Posterior cingulate gyrus (tissue), 11 donors: ENCODE measurements at regions not wholly inside any gene's neighbourhood (a gene's known extent, or its start where the extent isn't known, plus 50 kb on each side); places are given as distances from the start of the nearest gene placed in this dataset.

Experiments used
- DNase-seq, 10 donors: peaks; one replicate each; pipeline versions ENCODE4 v3.0.0 to v3.0.0-alpha.2; 2020 to 2021; ENCODE audit warnings: mixed read lengths in 3 of 10
- intact Hi-C: fragments of 100-400 bp; cut with DNase I; formaldehyde crosslinking; loops from one replicate; pipeline ENCODE4 v1.15.1; 2023

DNA sequence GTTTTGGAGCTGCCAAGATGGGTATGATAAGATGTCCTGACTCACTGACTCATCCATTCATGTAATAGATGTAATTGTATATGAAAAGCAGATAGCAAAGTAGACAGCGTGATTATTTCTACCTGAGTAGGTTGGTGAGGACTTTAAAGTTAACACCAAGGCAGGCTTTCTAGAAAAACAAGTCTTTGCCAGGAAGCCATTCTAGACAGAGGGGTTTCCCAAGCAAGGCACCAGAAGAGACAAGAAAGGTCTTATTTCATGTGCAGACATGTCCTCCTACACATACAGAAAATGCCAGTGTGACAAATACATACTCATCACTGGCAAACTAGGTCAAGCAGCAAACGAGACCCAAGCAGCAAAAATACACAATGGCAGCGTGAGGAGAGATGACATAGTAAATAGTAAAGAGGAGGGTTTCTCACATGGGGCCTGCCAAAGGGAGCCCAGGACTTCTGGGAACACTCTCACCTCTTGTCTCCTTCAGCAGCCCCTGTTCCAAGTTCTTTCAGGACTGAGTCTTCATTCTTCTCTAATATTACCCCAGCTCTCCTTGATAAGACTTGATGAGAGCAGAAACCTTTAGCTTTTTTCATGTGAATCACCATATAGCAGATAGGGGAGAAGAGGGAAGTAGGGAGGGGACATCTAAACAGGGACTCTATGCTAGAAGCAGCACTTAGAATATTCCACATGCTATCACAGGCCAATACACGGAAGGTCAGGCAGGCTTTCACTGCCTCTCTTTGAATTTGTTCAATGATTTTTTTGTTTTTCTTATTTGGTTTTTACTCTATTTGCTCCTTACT is 114.6 kb upstream of the ATP1B1 start:
- no peak for DNase-seq

DNA sequence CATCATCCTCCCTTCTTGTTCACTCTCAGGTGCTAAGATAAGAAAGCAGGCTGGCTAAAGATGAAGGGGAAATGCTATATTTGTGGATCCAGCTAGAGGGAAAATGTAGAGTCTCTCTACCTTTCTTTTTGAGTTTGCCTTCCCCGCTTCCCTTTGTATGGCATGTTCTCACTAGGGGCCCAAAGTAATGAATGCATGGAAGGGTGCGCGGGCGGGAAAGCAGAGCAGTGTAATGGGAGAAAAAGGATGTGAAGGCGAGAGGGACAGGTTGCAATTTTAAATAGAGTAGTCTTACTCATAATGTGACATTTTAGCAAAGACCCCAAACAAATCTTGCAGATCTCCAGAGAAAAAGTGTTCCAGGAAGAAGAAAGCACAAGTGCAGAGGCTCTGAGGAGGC is 105.1 kb upstream of the ATP1B1 start:
- intact Hi-C loops = no loop called here
- DNase-seq = peak in 3 of 10 donors; percentile 29 to 82 (median 72)

More for the DNA sequence above, 114.6 kb upstream of the ATP1B1 start:
- intact Hi-C loops = no loop called here

- intact Hi-C loops = no loop called here
- DNase-seq = peak in 1 of 10 donors; percentile 59
These were observed 102.5 kb upstream of the ATP1B1 start for GRCh38 chr1:169003864-169004516.

- intact Hi-C loops = no loop called here
- peak in 2 of 10 donors; percentile 50 to 85 for DNase-seq
These were observed 100.7 kb upstream of the ATP1B1 start for GRCh38 chr1:169005776-169006175.

- no peak for DNase-seq
- intact Hi-C loops = no loop called here
These were observed 96.8 kb upstream of the ATP1B1 start for GRCh38 chr1:169009666-169010065.

DNA sequence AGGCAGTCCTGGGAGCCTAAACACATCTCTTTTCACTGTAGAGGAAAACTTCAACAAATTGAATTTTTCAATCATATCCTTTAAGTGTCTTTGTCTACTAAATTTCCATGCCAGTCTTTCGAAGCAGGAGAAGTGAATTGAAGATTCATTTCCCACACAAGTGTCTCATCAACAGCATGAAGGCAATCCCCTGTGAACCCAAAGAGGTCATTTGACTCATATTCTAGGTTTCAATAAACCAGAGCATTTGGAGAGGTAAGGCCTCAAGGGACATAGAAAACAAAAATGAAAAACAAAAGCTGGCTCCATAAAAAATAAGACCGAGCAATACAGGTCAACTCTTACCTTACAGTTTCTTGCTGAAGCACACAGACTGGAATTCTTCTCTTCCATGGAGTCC is 94.1 kb upstream of the ATP1B1 start:
- no peak for DNase-seq
- intact Hi-C loops = no loop called here

- DNase-seq = no peak
- intact Hi-C loops = no loop called here
These were observed 92.7 kb upstream of the ATP1B1 start for GRCh38 chr1:169013821-169014220.

DNA sequence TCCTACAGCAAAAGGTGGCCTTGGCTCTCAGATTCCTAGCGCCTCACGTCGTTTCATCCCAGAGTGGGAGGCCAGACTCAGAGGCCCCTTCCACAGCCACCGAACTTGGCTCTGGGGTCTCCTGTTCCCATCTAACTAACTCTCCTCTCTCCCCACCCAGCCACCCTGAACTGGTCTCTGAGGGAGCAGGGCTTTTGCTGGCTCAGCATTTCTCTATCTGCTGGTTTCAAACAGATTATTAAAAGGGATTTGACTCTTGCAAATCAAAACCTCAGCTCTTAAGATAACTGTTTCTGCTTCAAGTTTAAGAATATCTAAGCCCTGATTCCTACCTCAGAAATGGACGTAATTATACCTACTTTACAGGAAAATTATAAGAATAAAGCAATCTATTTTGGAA is 91.0 kb upstream of the ATP1B1 start:
- DNase-seq = no peak
- intact Hi-C loops = no loop called here

- DNase-seq = no peak
- intact Hi-C loops = no loop called here
These were observed 87.7 kb upstream of the ATP1B1 start for GRCh38 chr1:169018751-169019150.

- intact Hi-C loops = no loop called here
- DNase-seq = no peak
These were observed 87.0 kb upstream of the ATP1B1 start for GRCh38 chr1:169019419-169020058.

- DNase-seq = no peak
- intact Hi-C loops = no loop called here
These were observed 85.8 kb upstream of the ATP1B1 start for GRCh38 chr1:169020684-169021083.

GRCh38 chr1:169022648-169023047 is 83.8 kb upstream of the ATP1B1 start:
- no peak for DNase-seq
- intact Hi-C loops = no loop called here

GRCh38 chr1:169024255-169024654 is 82.2 kb upstream of the ATP1B1 start:
- no peak for DNase-seq
- intact Hi-C loops = no loop called here

GRCh38 chr1:169024800-169025271 is 81.7 kb upstream of the ATP1B1 start:
- intact Hi-C loops = no loop called here
- DNase-seq = no peak

- DNase-seq = no peak
- intact Hi-C loops = no loop called here
These were observed 81.1 kb upstream of the ATP1B1 start for GRCh38 chr1:169025412-169025811.

GRCh38 chr1:169027607-169028320 is 78.7 kb upstream of the ATP1B1 start:
- intact Hi-C loops = no loop called here
- DNase-seq = no peak

GRCh38 chr1:169031566-169032224 is 74.8 kb upstream of the ATP1B1 start:
- DNase-seq = no peak
- intact Hi-C loops = no loop called here

DNA sequence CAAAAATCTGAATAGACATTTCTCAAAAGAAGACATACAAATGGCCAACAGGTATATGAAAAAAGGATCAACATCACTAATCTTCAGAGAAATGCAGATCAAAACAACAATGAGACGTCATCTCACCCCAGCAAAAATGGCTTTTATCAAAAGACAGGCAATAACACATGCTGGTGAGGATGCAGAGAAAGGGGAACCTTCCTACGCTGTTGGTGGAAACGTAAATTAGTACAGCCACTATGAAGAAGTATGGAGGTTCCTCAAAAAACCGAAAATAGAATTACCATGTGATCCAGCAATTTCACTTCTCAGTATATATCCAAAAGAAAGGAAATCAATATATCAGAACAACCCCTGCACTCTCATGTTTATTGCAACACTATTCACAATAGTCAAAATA is 65.1 kb upstream of the ATP1B1 start:
- intact Hi-C loops = no loop called here
- no peak for DNase-seq

DNA sequence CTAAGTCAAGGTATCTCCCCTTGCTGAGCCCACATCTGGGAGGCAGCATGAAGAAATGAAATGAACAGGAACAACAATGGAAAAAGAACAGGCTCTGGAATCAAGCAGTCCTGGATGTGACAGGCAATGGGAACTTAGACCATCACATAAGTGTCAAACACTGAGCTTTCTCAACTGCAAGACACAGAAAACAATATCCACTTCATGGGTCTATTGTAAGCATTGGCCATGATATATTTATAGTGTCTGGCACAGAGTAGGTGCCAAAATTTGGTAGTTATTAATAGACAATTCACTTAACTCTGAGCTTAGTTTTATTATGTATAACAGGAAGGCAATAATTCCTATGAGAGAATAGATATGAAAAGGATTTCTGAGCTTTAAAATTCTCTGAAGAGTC is 64.1 kb upstream of the ATP1B1 start:
- intact Hi-C loops = no loop called here
- no peak for DNase-seq

DNA sequence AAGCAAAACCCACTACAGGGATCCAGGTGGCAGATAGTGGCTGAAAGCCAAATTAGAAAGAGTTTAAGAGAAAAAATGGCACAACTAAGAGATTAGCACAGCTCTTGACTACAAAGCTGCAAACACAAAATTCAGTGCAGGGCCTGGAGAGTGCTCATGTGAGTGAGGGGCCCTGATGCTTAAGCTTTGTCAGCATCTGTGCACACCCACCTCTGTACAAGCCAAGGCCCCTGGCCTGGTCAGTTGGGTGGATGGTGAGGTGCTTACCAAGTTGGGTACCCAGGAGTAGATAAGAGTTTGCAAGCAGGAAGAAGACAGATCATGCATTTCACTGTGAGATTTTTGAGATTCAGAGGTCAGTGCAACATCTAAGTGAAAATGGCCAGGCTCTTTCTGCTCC is 62.7 kb upstream of the ATP1B1 start:
- intact Hi-C loops = no loop called here
- no peak for DNase-seq
